GM12872 (cell line): ENCODE measurements at regions not wholly inside any gene's neighbourhood (a gene's known extent, or its start where the extent isn't known, plus 50 kb on each side); places are given as distances from the start of the nearest gene placed in this dataset.

ENCODE experiments used
- TF ChIP-seq, protein P1 (sequence below): IDR thresholded peaks from 3 replicates; pipeline ENCODE4 v1.5.1; 2011; ENCODE audit warnings: low read depth, mild to moderate bottlenecking, low read length, moderate library complexity; ENCODE audit not compliant: insufficient read depth

DNA sequence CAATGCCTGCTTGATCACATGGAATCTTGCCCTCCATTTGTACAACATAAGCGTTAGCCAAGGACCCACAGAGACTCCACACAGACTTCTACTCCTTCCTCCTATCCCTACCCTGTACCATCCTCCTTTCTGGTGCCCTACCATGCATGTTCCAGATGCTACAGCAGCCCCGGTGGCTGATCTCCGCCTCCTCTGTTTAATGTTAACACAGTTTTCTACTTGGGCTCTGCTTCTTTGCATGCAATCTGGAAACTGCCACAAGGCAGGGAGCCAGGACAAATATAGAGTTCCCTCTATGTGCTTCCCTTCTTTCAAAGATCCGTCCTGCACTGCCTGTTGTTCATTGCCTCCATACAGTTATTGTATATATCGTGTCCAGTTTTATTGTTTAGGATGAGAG lies 368.6 kb upstream of the TENM3 start:
- TF ChIP-seq, protein P1, sequence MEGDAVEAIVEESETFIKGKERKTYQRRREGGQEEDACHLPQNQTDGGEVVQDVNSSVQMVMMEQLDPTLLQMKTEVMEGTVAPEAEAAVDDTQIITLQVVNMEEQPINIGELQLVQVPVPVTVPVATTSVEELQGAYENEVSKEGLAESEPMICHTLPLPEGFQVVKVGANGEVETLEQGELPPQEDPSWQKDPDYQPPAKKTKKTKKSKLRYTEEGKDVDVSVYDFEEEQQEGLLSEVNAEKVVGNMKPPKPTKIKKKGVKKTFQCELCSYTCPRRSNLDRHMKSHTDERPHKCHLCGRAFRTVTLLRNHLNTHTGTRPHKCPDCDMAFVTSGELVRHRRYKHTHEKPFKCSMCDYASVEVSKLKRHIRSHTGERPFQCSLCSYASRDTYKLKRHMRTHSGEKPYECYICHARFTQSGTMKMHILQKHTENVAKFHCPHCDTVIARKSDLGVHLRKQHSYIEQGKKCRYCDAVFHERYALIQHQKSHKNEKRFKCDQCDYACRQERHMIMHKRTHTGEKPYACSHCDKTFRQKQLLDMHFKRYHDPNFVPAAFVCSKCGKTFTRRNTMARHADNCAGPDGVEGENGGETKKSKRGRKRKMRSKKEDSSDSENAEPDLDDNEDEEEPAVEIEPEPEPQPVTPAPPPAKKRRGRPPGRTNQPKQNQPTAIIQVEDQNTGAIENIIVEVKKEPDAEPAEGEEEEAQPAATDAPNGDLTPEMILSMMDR = no peak

DNA sequence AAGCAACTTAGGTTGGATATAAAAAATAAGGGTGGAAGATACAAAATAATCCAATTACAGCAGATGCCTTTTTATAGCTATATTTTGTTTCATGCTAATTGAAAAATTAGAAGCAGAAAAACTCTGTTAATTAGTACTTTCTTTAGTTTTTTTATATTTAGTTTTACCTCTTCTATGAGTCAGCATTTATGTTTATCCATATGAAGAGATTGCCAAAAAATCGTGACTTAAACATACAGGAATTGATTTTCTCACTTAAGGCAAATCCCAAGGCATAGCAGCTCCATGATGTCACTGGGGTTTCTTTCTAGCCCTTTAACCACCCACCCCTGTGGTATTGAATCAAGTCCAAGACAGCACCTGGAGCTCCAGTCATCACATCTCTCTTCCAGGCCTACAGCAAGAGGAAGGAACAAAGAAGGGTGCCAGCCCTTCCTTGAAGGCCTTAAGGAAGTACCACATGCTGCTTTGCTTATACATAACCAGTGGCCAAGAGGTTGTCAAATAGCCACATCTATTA lies 365.8 kb upstream of the TENM3 start:
- TF ChIP-seq, protein P1 = no peak

DNA sequence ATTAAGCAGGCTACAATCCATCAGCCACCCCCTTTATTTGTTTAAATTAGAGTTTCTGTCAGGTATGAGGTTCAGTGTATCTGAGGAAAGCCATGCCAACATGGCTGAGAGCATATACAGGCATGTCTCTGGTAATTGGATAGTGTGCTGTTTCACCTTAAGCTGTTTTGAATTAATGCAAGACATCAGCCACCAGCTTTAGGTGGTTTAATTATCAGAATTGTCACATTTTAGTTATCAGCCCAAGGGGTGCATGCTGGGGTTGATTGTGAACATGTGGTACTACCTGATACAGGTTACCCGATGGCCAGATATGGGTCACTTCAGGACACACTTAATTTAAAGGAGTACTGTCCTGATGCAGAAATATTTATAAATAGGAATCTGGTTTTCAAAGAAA lies 353.2 kb upstream of the TENM3 start:
- TF ChIP-seq, protein P1 = no peak

DNA sequence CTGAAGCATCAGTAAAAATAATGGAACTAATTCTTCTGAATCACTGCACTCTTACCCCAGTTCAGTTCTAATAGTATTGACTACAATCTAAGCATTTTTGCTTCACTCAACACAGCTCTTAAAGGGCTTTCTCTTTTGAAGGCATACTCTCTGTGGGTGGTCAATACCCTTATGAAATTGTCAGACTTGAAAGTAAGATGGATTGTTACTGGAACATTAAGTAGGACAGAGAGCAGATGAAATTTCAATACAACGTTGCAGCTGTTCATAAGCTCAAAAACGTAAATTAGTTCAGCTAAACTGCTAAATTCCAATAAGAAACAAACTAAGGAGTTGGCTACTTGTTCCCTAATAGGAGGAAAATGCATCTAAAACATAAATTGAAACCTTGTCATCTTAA lies 352.3 kb upstream of the TENM3 start:
- TF ChIP-seq, protein P1 = no peak

DNA sequence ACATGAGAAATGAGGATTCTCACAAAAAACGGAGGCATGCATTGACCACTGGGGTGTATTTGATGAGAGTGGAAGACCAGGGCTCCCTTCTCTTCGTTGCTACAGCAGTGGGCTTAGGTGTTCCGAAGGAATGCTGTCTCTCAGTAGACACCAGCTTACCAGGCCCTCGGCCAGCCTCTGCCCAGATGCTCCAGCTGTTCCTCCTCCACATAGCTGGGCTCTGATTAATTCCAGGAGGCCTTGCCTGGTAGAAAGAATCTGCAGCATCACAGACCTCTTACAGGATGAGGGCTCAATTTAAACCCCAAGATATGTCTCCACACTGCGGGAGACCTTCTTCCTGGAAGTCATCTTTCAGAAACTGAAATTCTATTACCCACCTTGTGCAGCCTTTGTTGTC lies 346.6 kb upstream of the TENM3 start:
- TF ChIP-seq, protein P1 = no peak

DNA sequence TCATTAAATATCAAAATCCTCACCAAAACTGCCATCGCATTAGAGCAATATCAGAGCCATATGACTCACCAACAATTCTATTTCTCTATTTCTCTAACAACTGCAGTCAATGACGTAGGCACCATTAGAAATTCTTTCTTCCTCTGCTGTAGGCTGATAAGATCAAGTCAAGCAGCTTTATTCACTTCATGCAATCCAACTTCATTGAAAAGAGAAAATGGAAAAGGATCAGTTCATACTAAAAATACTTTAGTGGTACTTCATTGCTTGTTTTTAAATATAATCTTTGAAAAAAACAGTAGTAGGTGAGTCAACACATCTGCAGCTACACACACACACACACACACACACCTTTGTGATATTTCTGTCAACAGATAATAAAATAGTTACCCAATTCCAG lies 345.3 kb upstream of the TENM3 start:
- TF ChIP-seq, protein P1 = no peak

DNA sequence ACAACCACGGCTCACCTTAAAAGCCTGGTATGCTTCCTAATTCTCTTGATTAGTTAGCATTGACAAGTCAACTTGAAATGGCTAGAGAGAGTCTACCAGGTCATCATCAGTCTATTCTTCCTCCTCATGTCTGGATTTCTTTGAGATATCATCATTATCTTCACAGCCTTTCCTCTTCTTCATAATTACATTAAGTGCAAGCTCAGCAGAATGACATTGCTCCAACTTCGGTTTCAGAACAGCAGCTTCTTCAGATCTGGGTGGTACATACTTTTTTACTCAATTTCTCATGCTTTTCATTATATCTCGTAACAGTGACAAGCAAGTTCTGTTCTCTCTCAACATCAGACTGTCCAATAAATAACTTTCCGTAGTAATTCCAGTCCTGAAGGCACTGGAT lies 337.5 kb upstream of the TENM3 start:
- TF ChIP-seq, protein P1 = no peak

DNA sequence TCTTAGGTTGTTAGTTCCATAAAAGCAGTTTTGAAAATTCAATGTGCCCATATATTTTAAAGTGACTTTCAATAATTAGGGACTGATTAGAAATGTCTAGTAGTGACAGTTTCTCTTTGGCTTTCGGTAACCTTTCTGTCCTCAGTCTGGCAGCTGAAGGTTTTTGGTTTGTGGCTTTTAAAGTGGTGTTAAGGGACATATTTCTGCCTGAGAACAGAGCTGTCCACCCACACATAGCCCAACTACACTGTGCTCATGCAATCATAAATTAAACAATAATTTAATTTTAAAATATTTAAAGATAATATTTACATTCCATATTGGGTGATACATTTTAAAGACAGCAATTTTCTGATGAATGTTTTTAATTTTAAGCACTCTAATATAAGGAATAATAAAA lies 335.0 kb upstream of the TENM3 start:
- TF ChIP-seq, protein P1 = no peak
